Peyer's patch (tissue), 4 donors: ENCODE measurements at regions not wholly inside any gene's neighbourhood (a gene's known extent, or its start where the extent isn't known, plus 50 kb on each side); places are given as distances from the start of the nearest gene placed in this dataset.

ENCODE experiments used
- DNase-seq, 3 donors: peaks; one replicate each; pipeline ENCODE4 v3.0.0-alpha.2; 2017 to 2019
- H3K27ac ChIP-seq, 4 donors: fragments of 200-600 bp; sonication (generic); one replicate each; pipeline ENCODE4 v1.5.1; 2016 to 2019
- H3K27me3 ChIP-seq, 2 donors: fragments of 200-600 bp; sonication (generic); one replicate each; pipeline ENCODE4 v1.5.1; 2019
- H3K36me3 ChIP-seq, 3 donors: fragments of 200-600 bp; sonication (generic); one replicate each; pipeline ENCODE4 v1.5.1; 2016 to 2019
- H3K4me1 ChIP-seq, 4 donors: fragments of 200-600 bp; sonication (generic); one replicate each; pipeline ENCODE4 v1.5.1; 2016 to 2019
- H3K4me3 ChIP-seq, 4 donors: fragments of 200-600 bp; sonication (generic); 1 replicate in 3 of 4; 2 replicates in 1 of 4; pipeline ENCODE4 v1.5.1; 2016 to 2019; ENCODE audit warnings: mild to moderate bottlenecking in 1 of 4
- H3K9me3 ChIP-seq, 4 donors: fragments of 200-600 bp; sonication (generic); one replicate each; pipeline ENCODE4 v1.5.1; 2016 to 2019; ENCODE audit warnings: mild to moderate bottlenecking in 1 of 4
- POLR2A ChIP-seq, 2 donors: fragments of 450-650 bp; IDR thresholded peaks; one replicate each; pipeline ENCODE4 v1.5.1; 2017; ENCODE audit warnings: antibody characterized with exemption in 2 of 2, mild to moderate bottlenecking in 2 of 2, moderate library complexity in 2 of 2
- TF ChIP-seq, protein P1 (sequence below), 6 experiments: fragments of 450-650 bp in 4 of 6; fragments of 200-600 bp in 2 of 6; sonication (generic) in 1 of 6; IDR thresholded peaks; one replicate each; pipeline ENCODE4 v1.5.1; 2017 to 2019; ENCODE audit warnings: antibody characterized with exemption in 6 of 6, mild to moderate bottlenecking in 3 of 6, moderate library complexity in 1 of 6

DNA sequence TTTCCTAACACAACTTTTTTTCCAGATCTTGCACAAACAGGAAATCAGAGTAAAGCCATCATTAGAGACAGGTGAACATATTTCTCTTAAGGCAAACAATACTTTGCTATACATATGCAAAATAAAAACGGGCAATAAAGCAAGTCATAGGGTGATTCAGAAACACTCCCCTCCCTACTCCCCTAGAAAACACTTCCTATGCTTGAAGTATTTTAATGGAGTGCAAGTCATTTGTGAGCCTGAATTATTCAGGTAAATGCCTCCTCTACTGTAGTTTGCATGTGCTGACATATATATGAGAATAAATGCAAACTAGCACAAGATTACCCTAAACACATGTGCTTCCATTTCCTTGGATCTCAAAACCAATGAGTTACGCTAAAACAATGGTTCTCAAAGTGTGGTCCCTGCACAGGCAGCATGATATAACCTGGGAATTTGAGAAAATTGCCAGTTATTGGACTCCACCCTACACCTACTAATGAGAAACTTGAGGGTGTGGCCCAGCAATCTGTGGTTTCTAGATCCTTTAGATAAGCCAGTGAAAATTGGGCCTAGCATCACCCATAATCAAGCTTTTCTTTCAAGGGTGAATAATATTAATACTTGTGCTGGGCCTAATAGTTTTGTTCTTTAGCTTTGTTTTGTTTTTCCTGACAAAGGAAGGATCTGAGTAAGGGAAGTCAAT, 159.7 kb upstream of the BMP4 start:
- TF ChIP-seq POLR2A (IDR thresholded peaks at IDR 0.05) = no peak
- TF ChIP-seq, protein P1, sequence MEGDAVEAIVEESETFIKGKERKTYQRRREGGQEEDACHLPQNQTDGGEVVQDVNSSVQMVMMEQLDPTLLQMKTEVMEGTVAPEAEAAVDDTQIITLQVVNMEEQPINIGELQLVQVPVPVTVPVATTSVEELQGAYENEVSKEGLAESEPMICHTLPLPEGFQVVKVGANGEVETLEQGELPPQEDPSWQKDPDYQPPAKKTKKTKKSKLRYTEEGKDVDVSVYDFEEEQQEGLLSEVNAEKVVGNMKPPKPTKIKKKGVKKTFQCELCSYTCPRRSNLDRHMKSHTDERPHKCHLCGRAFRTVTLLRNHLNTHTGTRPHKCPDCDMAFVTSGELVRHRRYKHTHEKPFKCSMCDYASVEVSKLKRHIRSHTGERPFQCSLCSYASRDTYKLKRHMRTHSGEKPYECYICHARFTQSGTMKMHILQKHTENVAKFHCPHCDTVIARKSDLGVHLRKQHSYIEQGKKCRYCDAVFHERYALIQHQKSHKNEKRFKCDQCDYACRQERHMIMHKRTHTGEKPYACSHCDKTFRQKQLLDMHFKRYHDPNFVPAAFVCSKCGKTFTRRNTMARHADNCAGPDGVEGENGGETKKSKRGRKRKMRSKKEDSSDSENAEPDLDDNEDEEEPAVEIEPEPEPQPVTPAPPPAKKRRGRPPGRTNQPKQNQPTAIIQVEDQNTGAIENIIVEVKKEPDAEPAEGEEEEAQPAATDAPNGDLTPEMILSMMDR (IDR thresholded peaks at IDR 0.05) = no peak
- Histone ChIP-seq H3K4me3 (no peak overlapping the region), H3K27me3 (no peaks in the 10 kb centered on the region), H3K27ac (no peak overlapping the region), H3K36me3 (no peaks in the 10 kb centered on the region), H3K4me1 (no peaks in the 10 kb centered on the region), H3K9me3 (no peaks in the 10 kb centered on the region)
- DNase-seq = no peak

DNA sequence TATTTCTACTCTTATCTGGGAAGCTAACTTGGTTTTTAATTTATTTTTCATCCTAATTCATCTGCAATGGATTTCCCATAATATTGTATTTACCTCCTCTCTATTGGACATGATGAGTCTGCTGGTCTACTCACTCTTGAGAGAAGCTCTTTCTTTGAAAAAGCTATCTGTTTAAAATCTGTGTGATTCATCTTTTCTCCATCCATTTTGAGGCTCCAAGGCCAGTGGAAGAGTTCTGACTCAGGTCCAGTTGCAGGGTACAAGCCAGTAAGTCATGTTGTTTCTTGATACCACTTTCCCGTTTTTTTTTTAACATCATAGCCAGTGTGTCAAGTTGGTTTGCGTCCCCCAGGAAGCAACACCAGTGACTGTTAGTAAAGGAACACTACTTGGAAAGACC, 160.3 kb upstream of the BMP4 start:
- no peak for TF ChIP-seq POLR2A (IDR thresholded peaks at IDR 0.05)
- TF ChIP-seq, protein P1 (IDR thresholded peaks at IDR 0.05) = no peak
- Histone ChIP-seq H3K4me3 (no peak overlapping the region), H3K9me3 (no peaks in the 10 kb centered on the region), H3K36me3 (no peaks in the 10 kb centered on the region), H3K27me3 (no peaks in the 10 kb centered on the region), H3K4me1 (no peaks in the 10 kb centered on the region), H3K27ac (no peak overlapping the region)
- no peak for DNase-seq

DNA sequence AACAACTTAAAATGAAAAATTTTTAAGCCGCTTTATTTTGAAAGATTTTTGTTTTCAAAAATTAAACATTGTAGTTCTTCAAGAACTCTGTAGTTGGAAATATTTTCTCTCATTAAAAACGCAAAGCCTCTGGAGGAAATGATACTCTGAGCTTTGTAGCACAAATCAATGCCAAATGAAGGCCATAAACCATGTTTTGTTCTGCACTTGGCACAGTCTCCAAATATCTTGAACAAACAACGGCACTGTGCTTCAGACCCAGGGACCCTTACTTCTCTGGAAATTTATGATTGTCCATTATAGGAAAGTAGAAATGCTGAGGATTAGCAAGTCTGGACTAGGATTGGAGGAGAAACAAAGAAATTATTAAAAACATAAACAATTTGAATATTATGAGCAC, 160.8 kb upstream of the BMP4 start:
- Histone ChIP-seq H3K4me3 (no peak overlapping the region), H3K27ac (no peak overlapping the region), H3K27me3 (no peaks in the 10 kb centered on the region), H3K9me3 (no peaks in the 10 kb centered on the region), H3K36me3 (no peaks in the 10 kb centered on the region), H3K4me1 (no peaks in the 10 kb centered on the region)
- TF ChIP-seq POLR2A (IDR thresholded peaks at IDR 0.05) = no peak
- TF ChIP-seq, protein P1 (IDR thresholded peaks at IDR 0.05) = no peak
- no peak for DNase-seq

DNA sequence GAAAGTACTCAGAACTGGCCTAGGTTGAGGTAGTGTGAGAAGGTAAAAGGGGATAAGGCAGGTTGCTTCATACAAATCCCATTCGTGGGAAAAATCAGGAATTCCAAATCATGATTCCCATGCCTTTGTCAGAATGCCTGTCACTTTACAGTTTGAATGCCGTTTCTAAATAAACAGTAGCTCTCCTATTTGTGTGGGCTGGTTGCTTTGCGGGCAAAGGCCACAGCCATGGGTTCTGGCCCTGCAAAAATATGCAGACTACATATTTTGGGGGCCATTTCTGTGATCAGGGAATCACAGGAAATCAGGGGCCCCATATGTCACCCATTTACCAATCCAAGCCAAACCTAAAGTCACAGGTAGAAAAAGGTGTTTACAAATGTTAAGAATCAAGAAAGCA, 161.3 kb upstream of the BMP4 start:
- no peak overlapping the region for H3K4me3 ChIP-seq
- no peaks in the 10 kb centered on the region for H3K9me3 ChIP-seq
- TF ChIP-seq, protein P1 (IDR thresholded peaks at IDR 0.05) = no peak
- TF ChIP-seq POLR2A (IDR thresholded peaks at IDR 0.05) = no peak
- no peaks in the 10 kb centered on the region for H3K27me3 ChIP-seq
- no peaks in the 10 kb centered on the region for H3K36me3 ChIP-seq
- no peaks in the 10 kb centered on the region for H3K4me1 ChIP-seq
- no peak for DNase-seq
- no peak overlapping the region for H3K27ac ChIP-seq

DNA sequence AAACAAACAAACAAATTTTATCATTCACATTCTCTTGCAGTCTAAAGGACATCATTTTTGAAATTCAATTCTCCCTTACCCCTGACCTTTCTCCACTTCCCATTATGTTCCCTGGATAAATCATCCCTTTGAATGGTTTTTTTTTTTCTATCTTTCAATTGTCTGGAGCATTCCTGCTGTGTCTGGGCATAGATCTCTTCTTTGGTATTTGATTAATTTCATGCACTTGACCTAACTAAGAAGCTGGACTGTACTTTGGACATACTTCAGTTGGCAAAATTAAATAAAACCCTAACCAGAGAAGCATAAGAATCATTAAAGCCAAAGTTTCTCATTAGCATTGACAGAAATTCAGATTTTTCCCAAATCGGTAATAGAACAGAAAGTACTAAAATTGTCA, 163.6 kb upstream of the BMP4 start:
- Histone ChIP-seq H3K9me3 (no peaks in the 10 kb centered on the region), H3K4me1 (no peaks in the 10 kb centered on the region)

More for the DNA sequence above, 163.6 kb upstream of the BMP4 start:
- H3K36me3 ChIP-seq = no peaks in the 10 kb centered on the region
- DNase-seq = no peak
- H3K4me3 ChIP-seq = no peak overlapping the region
- H3K27me3 ChIP-seq = no peaks in the 10 kb centered on the region
- no peak overlapping the region for H3K27ac ChIP-seq
- TF ChIP-seq, protein P1 (IDR thresholded peaks at IDR 0.05) = no peak
- TF ChIP-seq POLR2A (IDR thresholded peaks at IDR 0.05) = no peak
